T-helper 1 cell treated with Interleukin-12 subunit alpha and Interleukin-12 subunit beta and Interleukin-4 antibody, amounts not matched to agents 30 μg/mL and 1 μg/mL, for 36 hours (primary cell): ENCODE measurements at regions not wholly inside any gene's neighbourhood (a gene's known extent, or its start where the extent isn't known, plus 50 kb on each side); places are given as distances from the start of the nearest gene placed in this dataset.

ENCODE experiments used
- H3K27ac Mint-ChIP-seq: one replicate; pipeline ENCODE4 v1.8.0; 2021; ENCODE audit warnings: mild to moderate bottlenecking, mixed read lengths
- H3K27me3 Mint-ChIP-seq: one replicate; pipeline ENCODE4 v1.8.0; 2021; ENCODE audit warnings: low read depth, mixed read lengths
- H3K36me3 Mint-ChIP-seq: one replicate; pipeline ENCODE4 v1.8.0; 2021; ENCODE audit warnings: low read depth, mixed read lengths
- H3K4me1 Mint-ChIP-seq: one replicate; pipeline ENCODE4 v1.8.0; 2021; ENCODE audit warnings: low read depth, mixed read lengths
- H3K4me3 Mint-ChIP-seq: one replicate; pipeline ENCODE4 v1.8.0; 2021; ENCODE audit warnings: mild to moderate bottlenecking, moderate library complexity, mixed read lengths
- H3K9me3 Mint-ChIP-seq: one replicate; pipeline ENCODE4 v1.8.0; 2021; ENCODE audit warnings: mixed read lengths

DNA sequence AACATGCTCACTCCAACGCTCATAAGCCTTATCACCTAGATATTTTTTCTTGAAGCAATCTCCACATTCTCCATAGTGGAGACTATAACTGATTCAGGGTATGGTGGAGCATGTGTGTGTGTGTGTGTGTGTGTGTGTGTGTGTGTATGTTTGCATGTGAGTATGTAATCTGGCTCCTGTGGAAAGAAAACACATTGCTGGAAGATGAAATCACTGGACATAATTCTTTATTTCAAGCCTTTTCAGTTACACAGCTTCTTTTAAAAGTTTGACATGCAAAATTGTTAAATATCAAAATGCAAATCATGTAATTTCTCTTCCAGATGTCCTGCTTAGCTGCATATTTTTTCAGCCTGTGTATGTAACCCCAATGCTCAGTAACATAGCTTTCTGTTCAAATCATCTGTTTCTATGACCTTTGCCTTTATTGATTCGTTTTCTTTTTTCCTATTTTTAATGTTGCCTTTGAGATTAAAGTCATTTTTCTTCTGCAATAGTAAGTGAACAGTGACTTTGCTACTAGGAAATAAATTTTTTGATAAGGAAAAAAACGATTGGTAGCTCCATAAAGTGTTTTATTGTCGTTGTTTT, 80.5 kb upstream of the BTG1 start:
- Mint-ChIP-seq H3K4me3 (no peak overlapping the region), H3K36me3 (no peaks in the 10 kb centered on the region), H3K27ac (no peak overlapping the region), H3K27me3 (no peaks in the 10 kb centered on the region), H3K4me1 (peaks cover 2% of the 10 kb centered on the region), H3K9me3 (no peaks in the 10 kb centered on the region)

DNA sequence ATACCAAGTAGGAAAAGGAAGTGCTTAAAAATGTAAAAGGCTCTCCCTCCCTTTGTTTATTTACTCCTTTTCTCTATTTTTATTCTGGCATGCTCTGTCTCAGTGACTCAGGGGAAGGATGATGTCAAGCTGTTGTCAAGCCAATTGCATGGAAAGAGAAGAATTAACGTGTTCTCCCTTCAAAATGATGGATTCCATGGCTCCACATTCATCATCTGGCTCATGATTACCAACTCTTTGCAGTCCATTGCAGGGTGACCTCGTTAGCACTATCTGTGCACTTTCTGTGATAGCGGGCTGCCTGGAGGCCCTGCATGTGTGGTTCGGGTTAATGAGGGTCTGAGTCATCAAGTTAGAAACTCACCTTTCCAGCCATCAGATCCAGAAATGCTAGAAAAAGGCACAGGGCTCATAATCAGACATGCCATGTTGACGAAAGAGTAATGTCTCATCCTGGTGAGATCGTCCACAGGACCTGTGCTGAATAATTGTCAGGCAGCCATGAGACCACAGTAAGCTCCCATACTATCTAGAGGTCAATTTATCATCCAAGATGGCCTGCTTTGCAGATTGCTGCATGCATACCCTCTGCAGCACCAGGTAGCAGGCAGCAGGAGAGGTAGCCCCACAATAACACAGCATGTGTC, 79.2 kb upstream of the BTG1 start:
- Mint-ChIP-seq H3K36me3 (peaks cover 3% of the 10 kb centered on the region), H3K4me3 (no peak overlapping the region), H3K27me3 (no peaks in the 10 kb centered on the region), H3K27ac (no peak overlapping the region), H3K9me3 (no peaks in the 10 kb centered on the region), H3K4me1 (peaks cover 2% of the 10 kb centered on the region)

DNA sequence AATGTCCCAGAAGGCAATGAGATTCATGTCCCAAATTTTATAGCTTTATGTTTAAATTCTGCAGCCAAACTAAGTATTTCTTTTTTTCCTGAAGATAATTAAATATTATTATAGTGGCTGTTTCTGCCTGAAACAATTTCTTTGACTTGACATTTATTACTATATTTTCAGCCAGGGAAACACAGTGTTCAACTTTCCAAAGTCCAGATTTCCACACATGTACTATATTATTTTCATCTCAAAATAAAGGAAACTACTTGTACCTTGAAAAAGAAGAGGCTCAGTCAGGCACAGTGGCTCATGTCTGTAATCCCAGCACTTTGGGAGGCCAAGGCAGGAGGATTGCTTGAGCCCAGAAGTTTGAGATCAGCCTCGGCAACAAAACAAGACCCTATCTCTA, 77.8 kb upstream of the BTG1 start:
- Mint-ChIP-seq H3K36me3 (peaks cover 11% of the 10 kb centered on the region), H3K27ac (no peak overlapping the region), H3K27me3 (no peaks in the 10 kb centered on the region), H3K9me3 (peaks cover 2% of the 10 kb centered on the region), H3K4me1 (peaks cover 11% of the 10 kb centered on the region), H3K4me3 (no peak overlapping the region)

DNA sequence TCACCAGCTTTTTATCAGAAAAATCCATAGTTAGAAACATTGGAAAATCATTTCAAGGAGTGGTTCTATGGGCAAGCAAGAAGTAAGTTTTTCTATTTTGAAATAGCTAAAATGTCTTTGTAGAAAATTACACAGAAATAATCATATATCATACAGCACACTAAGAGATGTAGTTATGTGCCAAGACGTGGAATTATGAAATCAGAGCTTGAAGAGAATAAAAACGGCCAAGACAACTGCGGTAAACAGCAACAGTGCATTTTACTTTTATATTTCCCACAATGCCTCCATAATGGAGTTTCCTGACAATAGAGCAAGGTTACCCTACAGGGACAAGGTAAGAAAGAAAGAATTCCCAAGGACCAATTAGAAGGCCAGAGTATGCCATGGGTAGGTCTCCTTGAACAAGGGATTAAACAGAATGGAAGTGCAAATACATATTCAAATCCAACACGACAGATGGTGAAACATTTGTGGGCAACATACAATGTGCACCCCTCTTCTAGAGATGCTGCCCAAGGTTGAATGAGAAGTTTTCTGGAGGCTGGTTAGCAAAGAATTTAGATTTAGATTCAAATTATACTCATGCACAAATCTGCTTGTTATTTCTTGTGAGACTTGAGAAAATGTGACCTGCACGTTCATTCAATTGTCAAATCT, 76.1 kb upstream of the BTG1 start:
- Mint-ChIP-seq H3K4me3 (no peak overlapping the region), H3K27me3 (no peaks in the 10 kb centered on the region), H3K36me3 (peaks cover 13% of the 10 kb centered on the region), H3K27ac (no peak overlapping the region), H3K4me1 (peaks cover 15% of the 10 kb centered on the region), H3K9me3 (peaks cover 4% of the 10 kb centered on the region)

DNA sequence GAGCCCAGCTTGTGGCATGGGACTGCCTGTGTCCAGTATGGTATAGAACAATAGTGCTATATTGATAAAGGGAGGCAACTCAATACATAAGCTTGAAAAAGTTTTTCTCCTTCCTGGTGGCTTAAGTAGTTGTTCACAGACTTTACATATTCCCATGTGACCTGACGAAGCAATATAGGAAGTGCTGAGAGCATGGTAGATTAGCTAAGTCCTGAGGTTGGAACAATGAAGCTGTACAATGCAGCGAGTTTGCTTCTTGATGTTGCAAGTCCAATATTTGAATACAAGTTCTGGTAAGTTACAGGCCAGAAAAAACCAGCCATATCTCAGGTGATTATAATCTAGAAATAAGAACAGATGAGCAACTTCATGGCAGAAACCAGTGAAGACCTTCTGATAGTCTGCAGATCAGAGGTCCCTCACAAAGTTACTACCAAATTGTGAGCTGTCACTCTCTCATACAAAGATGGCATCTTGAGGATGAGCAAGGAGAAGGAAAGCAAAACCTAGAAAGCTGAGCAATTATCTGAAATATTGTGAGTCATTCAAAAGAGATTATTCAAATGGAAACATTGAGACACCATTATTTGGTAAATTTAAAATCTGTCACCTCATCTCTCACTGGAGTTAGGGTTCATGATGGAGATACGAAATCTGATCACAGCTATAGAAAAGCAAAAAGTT, 72.9 kb upstream of the BTG1 start:
- Mint-ChIP-seq H3K36me3 (peaks cover 18% of the 10 kb centered on the region), H3K9me3 (peaks cover 11% of the 10 kb centered on the region), H3K27me3 (no peaks in the 10 kb centered on the region), H3K27ac (peak overlapping the region; percentile 31), H3K4me3 (no peak overlapping the region), H3K4me1 (peaks cover 26% of the 10 kb centered on the region)

DNA sequence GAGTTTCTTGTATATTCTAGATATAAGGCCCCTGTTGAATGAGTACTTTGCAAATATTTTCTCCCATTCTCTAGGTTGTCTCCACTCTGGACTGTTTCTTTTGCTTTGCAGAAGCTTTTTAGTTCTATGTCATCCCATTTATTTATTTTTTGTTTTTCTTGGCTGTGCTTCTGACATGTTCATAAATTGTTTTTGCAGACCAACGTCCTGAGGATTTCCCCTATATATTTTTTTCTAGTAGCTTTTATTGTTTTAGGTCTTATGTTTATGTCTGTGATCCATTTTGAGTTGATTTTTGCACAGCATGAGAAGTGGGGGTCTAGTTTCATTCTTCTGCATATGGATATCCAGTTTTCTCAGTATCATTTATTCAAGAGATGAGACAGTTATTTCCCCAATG, 70.4 kb upstream of the BTG1 start:
- H3K4me1 Mint-ChIP-seq, result peaks cover 34% of the 10 kb centered on the region
- no peak overlapping the region for H3K4me3 Mint-ChIP-seq
- H3K27me3 Mint-ChIP-seq, result no peaks in the 10 kb centered on the region
- peaks cover 24% of the 10 kb centered on the region for H3K36me3 Mint-ChIP-seq
- no peak overlapping the region for H3K27ac Mint-ChIP-seq
- peaks cover 17% of the 10 kb centered on the region for H3K9me3 Mint-ChIP-seq

DNA sequence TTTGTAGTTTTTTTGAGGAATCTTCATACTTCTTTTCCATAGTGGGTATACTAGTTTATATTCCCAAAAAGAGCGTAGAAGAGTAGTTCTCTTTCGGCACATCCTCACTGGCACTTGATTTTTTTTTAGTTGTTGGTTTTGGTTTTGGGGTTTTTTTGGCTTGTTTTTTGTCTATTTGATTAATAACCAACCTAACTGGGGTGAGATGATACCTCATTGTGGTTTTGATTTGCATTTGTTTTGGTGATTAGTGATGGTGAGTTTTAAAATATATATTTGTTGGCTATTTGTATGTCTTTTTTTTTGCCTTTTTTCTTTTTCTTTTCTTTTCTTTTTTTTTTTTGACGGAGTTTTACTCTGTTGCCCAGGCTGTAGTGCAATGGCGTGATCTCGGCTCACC, 69.7 kb upstream of the BTG1 start:
- Mint-ChIP-seq H3K36me3 (peaks cover 23% of the 10 kb centered on the region), H3K4me3 (no peak overlapping the region), H3K27me3 (no peaks in the 10 kb centered on the region), H3K27ac (no peak overlapping the region), H3K4me1 (peaks cover 35% of the 10 kb centered on the region), H3K9me3 (peaks cover 17% of the 10 kb centered on the region)

DNA sequence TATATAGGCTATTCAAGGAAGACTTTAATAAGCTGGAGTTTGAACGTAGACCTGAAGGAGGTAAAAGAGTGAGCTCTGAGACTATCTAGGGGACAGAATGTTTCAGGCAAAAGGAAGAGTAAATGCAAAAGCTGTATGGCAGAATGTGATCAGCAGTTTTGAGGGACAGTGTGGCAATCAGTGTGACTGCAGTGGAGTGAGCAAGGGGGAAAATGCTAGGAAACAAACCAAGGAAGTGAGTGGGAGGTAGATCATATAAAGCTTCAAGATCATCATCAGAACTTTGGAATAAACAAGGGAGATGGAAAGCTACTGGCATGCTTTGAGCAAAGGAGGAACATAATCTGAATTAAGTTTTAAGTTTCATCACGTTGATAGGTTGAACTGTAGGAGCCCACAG, 67.5 kb upstream of the BTG1 start:
- H3K9me3 Mint-ChIP-seq, result peaks cover 20% of the 10 kb centered on the region
- no peaks in the 10 kb centered on the region for H3K27me3 Mint-ChIP-seq
- H3K36me3 Mint-ChIP-seq, result peaks cover 18% of the 10 kb centered on the region
- no peak overlapping the region for H3K4me3 Mint-ChIP-seq
- peaks cover 40% of the 10 kb centered on the region for H3K4me1 Mint-ChIP-seq
- H3K27ac Mint-ChIP-seq, result no peak overlapping the region

DNA sequence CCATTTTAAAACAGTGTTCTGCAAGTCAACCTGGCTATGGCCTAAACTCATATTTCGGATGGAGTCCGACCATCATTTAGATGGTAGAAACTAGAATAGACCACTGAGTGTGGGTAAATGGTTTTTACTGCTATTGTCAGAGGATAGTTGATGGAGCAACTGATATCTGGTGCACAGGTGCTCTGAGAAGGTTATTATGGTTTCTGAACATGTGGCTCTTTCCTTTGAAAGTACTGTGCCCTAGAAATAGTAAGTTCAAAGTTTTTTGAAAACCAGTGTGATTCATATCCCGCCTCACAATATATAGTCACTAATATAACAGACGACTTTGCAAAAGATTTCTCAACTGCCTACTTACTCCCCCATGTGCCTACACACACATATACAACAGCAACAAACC, 64.4 kb upstream of the BTG1 start:
- Mint-ChIP-seq H3K27ac (peak overlapping the region; percentile 85), H3K27me3 (no peaks in the 10 kb centered on the region), H3K4me1 (peaks cover 43% of the 10 kb centered on the region), H3K36me3 (peaks cover 22% of the 10 kb centered on the region), H3K4me3 (peak overlapping the region; percentile 66), H3K9me3 (peaks cover 16% of the 10 kb centered on the region)

DNA sequence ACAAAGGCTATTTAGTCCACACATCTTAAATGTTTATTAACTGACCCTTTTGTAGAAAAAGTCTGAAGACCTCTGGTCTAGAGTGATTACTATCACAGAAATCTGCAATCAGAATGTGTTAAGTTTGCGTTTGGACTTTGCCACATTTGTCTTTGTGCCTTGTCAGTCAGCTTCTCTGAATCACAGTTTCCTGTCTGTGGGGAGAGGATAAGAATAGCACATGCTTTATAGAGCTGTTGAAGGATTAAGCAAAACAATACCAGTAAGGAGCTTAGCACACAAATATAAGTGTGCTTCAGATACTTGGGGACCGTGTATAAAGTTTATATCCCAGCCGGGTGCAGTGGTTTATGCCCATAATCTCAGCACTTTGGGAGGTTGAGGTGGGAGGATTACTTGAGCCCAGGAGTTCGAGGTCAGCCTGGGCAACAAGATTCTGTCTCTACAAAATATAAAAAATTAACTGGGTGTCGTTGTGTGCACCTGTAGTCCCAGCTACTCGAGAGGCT, 63.0 kb upstream of the BTG1 start:
- Mint-ChIP-seq H3K27ac (peak overlapping the region; percentile 86), H3K4me3 (peak overlapping the region; percentile 74), H3K36me3 (peaks cover 19% of the 10 kb centered on the region), H3K9me3 (peaks cover 12% of the 10 kb centered on the region), H3K4me1 (peaks cover 36% of the 10 kb centered on the region), H3K27me3 (no peaks in the 10 kb centered on the region)

DNA sequence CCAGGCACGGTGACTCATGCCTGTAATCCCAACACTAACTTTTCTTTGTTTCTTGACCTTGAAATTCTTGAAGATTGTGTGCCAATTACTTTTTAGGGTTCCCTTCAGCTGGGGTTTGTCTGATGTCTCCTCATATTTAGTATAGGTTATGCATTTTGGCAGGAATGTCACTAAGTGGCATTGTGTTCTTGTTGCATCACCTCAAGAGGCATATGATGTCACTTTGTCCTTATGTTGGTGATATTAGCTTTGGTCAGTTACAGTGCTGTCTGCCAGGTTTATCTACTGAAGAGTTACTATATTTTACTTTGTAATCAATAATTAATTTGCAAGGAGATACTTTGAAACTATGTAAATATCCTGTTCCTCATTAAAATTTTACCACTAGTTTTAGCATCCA, 61.0 kb upstream of the BTG1 start:
- Mint-ChIP-seq H3K36me3 (peaks cover 15% of the 10 kb centered on the region), H3K27ac (peak overlapping the region; percentile 11), H3K9me3 (peaks cover 9% of the 10 kb centered on the region), H3K4me1 (peaks cover 31% of the 10 kb centered on the region), H3K27me3 (no peaks in the 10 kb centered on the region), H3K4me3 (peak overlapping the region; percentile 5)

DNA sequence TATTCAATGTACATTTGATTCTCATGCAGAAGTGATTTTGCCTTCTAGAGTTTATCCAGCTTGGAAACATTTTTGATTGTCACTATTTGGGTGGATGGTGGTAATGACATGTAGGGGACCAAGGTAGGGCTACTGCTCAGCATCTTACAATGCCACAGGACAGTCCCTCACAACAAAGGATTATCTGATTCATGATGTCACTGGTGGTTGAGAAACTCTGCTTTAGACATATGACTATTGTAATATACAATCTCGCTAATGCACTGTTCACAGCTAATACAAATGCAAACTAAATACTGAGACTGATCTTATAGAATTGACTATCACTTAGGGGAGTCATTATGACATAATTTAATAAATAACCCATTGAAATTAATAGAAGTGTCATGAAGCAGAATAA, 60.4 kb upstream of the BTG1 start:
- H3K36me3 Mint-ChIP-seq, result peaks cover 13% of the 10 kb centered on the region
- peaks cover 32% of the 10 kb centered on the region for H3K4me1 Mint-ChIP-seq
- no peak overlapping the region for H3K4me3 Mint-ChIP-seq
- H3K27me3 Mint-ChIP-seq, result no peaks in the 10 kb centered on the region
- H3K27ac Mint-ChIP-seq, result no peak overlapping the region
- H3K9me3 Mint-ChIP-seq, result peaks cover 7% of the 10 kb centered on the region

DNA sequence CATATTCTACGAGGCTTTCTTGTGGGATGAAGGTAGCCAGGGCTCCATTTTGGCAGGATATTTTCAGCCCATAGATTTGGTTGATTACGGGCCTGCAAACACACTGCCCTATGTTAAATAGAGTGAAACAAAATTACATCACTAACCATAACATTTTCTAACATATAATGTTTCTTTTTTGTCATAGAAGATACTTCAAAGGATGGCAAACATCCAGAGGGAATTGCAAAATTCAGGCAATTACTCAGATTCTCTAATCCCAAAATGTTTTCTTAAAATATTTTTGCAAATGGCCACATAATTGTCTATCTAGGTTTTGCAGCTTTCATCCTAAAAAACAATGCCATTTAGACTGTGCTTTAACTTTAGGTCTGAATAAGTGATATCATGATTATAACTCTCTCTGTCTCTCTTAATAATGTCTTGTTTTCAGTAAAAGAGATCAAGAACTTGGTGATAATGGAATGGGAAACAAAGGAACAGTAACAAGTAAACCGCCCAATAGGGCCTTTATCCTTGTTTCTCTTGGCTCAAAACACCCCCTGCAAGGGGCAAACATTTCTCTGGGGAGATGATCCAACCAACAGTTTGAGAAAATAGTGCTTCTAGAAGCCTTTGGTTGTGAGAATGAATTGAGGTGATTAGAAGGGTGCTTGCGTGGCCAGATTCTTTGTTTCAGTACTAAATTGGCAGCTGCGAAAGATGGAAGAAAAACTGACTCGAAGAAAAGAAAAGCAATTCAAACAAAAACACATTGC, 54.4 kb upstream of the BTG1 start:
- no peaks in the 10 kb centered on the region for H3K27me3 Mint-ChIP-seq
- peaks cover 6% of the 10 kb centered on the region for H3K4me1 Mint-ChIP-seq
- H3K27ac Mint-ChIP-seq, result no peak overlapping the region
- peaks cover 6% of the 10 kb centered on the region for H3K36me3 Mint-ChIP-seq
- no peak overlapping the region for H3K4me3 Mint-ChIP-seq
- peaks cover 22% of the 10 kb centered on the region for H3K9me3 Mint-ChIP-seq

DNA sequence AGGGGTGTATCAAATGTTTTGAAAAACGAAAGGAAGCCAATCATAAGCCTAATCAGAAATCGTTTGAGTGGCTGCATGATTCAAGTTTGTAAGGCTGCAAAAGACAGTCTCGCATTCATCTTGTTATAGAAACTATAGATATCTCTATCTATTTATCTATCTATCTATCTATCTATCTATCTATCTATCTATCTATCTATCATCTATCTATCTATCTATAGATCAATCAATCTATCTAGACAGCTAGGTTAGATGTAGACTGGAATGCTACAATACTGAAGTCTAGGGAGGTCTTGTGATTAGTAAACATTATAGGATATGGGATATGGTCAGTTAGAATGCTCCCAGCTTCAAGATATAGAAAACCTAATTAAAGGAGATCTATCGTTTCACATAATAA, 52.2 kb upstream of the BTG1 start:
- H3K36me3 Mint-ChIP-seq, result peaks cover 9% of the 10 kb centered on the region
- peaks cover 22% of the 10 kb centered on the region for H3K9me3 Mint-ChIP-seq
- H3K27ac Mint-ChIP-seq, result no peak overlapping the region
- H3K4me3 Mint-ChIP-seq, result no peak overlapping the region
- peaks cover 6% of the 10 kb centered on the region for H3K4me1 Mint-ChIP-seq
- H3K27me3 Mint-ChIP-seq, result no peaks in the 10 kb centered on the region
